Progenitor cell of endocrine pancreas (in vitro differentiated cells): ENCODE measurements at regions not wholly inside any gene's neighbourhood (a gene's known extent, or its start where the extent isn't known, plus 50 kb on each side); places are given as distances from the start of the nearest gene placed in this dataset.
"Not testable (repeated sequence)": the region's sequence is repeated elsewhere in the genome, so short reads cannot be mapped to it uniquely, and the experiment has no call there.

Experiments used
- DNase-seq: peaks from one replicate; pipeline ENCODE4 v3.0.0; 2021; ENCODE audit warnings: low spot score; ENCODE audit not compliant: unreplicated experiment
- H3K27ac Mint-ChIP-seq: 2 replicates; pipeline ENCODE4 v1.8.0; 2021; ENCODE audit warnings: mild to moderate bottlenecking, moderate library complexity, mixed read lengths
- H3K27me3 Mint-ChIP-seq: 2 replicates; pipeline ENCODE4 v1.8.0; 2021; ENCODE audit warnings: mixed read lengths
- H3K36me3 Mint-ChIP-seq: 2 replicates; pipeline ENCODE4 v1.8.0; 2022; ENCODE audit warnings: mixed read lengths; ENCODE audit not compliant: insufficient read depth
- H3K4me1 Mint-ChIP-seq: 2 replicates; pipeline ENCODE4 v1.8.0; 2021; ENCODE audit warnings: low read depth, mixed read lengths
- H3K4me3 Mint-ChIP-seq: 2 replicates; pipeline ENCODE4 v1.8.0; 2021; ENCODE audit warnings: low read depth, mild to moderate bottlenecking, moderate library complexity, mixed read lengths
- H3K9me3 Mint-ChIP-seq: 2 replicates; pipeline ENCODE4 v1.8.0; 2021; ENCODE audit warnings: low read depth, mixed read lengths
- CTCF ChIP-seq: fragments of 200-600 bp; sonication (generic); IDR thresholded peaks from one replicate; pipeline ENCODE4 v1.5.0; 2021; ENCODE audit warnings: antibody characterized with exemption, mild to moderate bottlenecking; ENCODE audit not compliant: unreplicated experiment

GRCh38 chr3:150232992-150233451, 175.1 kb upstream of the TSC22D2 start:
- Mint-ChIP-seq H3K9me3 (no peaks in the 10 kb centered on the region), H3K36me3 (no peaks in the 10 kb centered on the region), H3K4me1 (peaks cover 1% of the 10 kb centered on the region), H3K4me3 (no peak overlapping the region), H3K27me3 (peaks cover 2% of the 10 kb centered on the region), H3K27ac (no peak overlapping the region)
- TF ChIP-seq CTCF, result no peak
- no peak for DNase-seq

- Mint-ChIP-seq H3K9me3 (no peaks in the 10 kb centered on the region), H3K4me3 (no peak overlapping the region), H3K36me3 (no peaks in the 10 kb centered on the region), H3K4me1 (peaks cover 1% of the 10 kb centered on the region), H3K27ac (no peak overlapping the region), H3K27me3 (peaks cover 12% of the 10 kb centered on the region)
- no peak for TF ChIP-seq CTCF
- DNase-seq, result no peak
Measured at GRCh38 chr3:150230037-150230436, 178.1 kb upstream of the TSC22D2 start.

GRCh38 chr3:150228626-150229025, 179.5 kb upstream of the TSC22D2 start:
- not testable (repeated sequence) for H3K4me3 Mint-ChIP-seq, H3K9me3 Mint-ChIP-seq, H3K27ac Mint-ChIP-seq, H3K4me1 Mint-ChIP-seq, DNase-seq, H3K36me3 Mint-ChIP-seq
- H3K27me3 Mint-ChIP-seq, result peaks cover 21% of the 10 kb centered on the region

GRCh38 chr3:150227839-150228238, 180.3 kb upstream of the TSC22D2 start:
- peaks cover 26% of the 10 kb centered on the region for H3K27me3 Mint-ChIP-seq
- TF ChIP-seq CTCF, result peak; percentile 77
- no peaks in the 10 kb centered on the region for H3K9me3 Mint-ChIP-seq
- H3K36me3 Mint-ChIP-seq, result no peaks in the 10 kb centered on the region
- no peak overlapping the region for H3K27ac Mint-ChIP-seq
- peak; percentile 59 for DNase-seq
- H3K4me1 Mint-ChIP-seq, result peaks cover 1% of the 10 kb centered on the region
- no peak overlapping the region for H3K4me3 Mint-ChIP-seq

- TF ChIP-seq CTCF, result no peak
- Mint-ChIP-seq H3K4me1 (peaks cover 2% of the 10 kb centered on the region), H3K9me3 (no peaks in the 10 kb centered on the region), H3K27me3 (peaks cover 43% of the 10 kb centered on the region), H3K36me3 (no peaks in the 10 kb centered on the region), H3K27ac (no peak overlapping the region), H3K4me3 (no peak overlapping the region)
- no peak for DNase-seq
Measured at GRCh38 chr3:150225986-150226385, 182.1 kb upstream of the TSC22D2 start.

GRCh38 chr3:150223558-150223957, 184.5 kb upstream of the TSC22D2 start:
- H3K36me3 Mint-ChIP-seq, result no peaks in the 10 kb centered on the region
- peaks cover 3% of the 10 kb centered on the region for H3K4me1 Mint-ChIP-seq
- no peaks in the 10 kb centered on the region for H3K9me3 Mint-ChIP-seq
- no peak overlapping the region for H3K27ac Mint-ChIP-seq
- TF ChIP-seq CTCF, result no peak
- peaks cover 43% of the 10 kb centered on the region for H3K27me3 Mint-ChIP-seq
- no peak for DNase-seq
- H3K4me3 Mint-ChIP-seq, result no peak overlapping the region
